GM19395 (cell line): ENCODE measurements at regions not wholly inside any gene's neighbourhood (a gene's known extent, or its start where the extent isn't known, plus 50 kb on each side); places are given as distances from the start of the nearest gene placed in this dataset.

Source experiments
- ATAC-seq: cut with Tn5 transposase; IDR thresholded peaks from one replicate; pipeline ENCODE4 v1.9.1; 2021; ENCODE audit warnings: mild to moderate bottlenecking, moderate library complexity; ENCODE audit not compliant: unreplicated experiment

- ATAC-seq, result no peak
Measured at GRCh38 chr7:7114575-7115291, 67.6 kb upstream of the C1GALT1 start.

GRCh38 chr7:7117935-7118586 lies 64.3 kb upstream of the C1GALT1 start:
- ATAC-seq, result no peak

- no peak for ATAC-seq
Measured at GRCh38 chr7:7118822-7119221, 63.5 kb upstream of the C1GALT1 start.

GRCh38 chr7:7119729-7120128 lies 62.6 kb upstream of the C1GALT1 start:
- no peak for ATAC-seq

GRCh38 chr7:7122033-7122478 lies 60.3 kb upstream of the C1GALT1 start:
- ATAC-seq, result no peak

GRCh38 chr7:7122701-7123281 lies 59.6 kb upstream of the C1GALT1 start:
- no peak for ATAC-seq

GRCh38 chr7:7125963-7126362 lies 56.4 kb upstream of the C1GALT1 start:
- no peak for ATAC-seq

- no peak for ATAC-seq
Measured at GRCh38 chr7:7127773-7128172, 54.6 kb upstream of the C1GALT1 start.

- no peak for ATAC-seq
Measured at GRCh38 chr7:7129381-7129780, 53.0 kb upstream of the C1GALT1 start.

GRCh38 chr7:7131273-7131672 lies 51.1 kb upstream of the C1GALT1 start:
- ATAC-seq, result no peak
